IMR-90 (cell line): ENCODE measurements at regions not wholly inside any gene's neighbourhood (a gene's known extent, or its start where the extent isn't known, plus 50 kb on each side); places are given as distances from the start of the nearest gene placed in this dataset.

Experiments used
- ATAC-seq: fragments of 200-7000 bp; cut with Tn5 transposase; 2 replicates; pipeline ENCODE4 v1.9.1; 2020; ENCODE audit warnings: low read depth, mild to moderate bottlenecking, moderate library complexity
- BruUV-seq: library from RNA; stranded (reverse); fragments of 400-500 nt; replicated peaks from 2 replicates; lab custom pipeline; 2021; lab: Mats Ljungman, UMichigan
- CTCF ChIA-PET: fragments of 300-600 bp; formaldehyde crosslinking; extraction: SDS; loops from one replicate; lab custom pipeline; 2021; ENCODE audit warnings: antibody characterized with exemption; lab: Yijun Ruan, JAX
- POLR2A ChIA-PET: fragments of 300-600 bp; sonication (Branson Sonifier 250); formaldehyde crosslinking; loops from one replicate; lab custom pipeline; 2022; ENCODE audit warnings: antibody characterized with exemption; ENCODE audit not compliant: unreplicated experiment; lab: Charles Lee
- DNase-seq: peaks from one replicate; pipeline ENCODE4 v3.0.0; 2013
- H2AFZ ChIP-seq: replicated peaks from 2 replicates; pipeline ENCODE3; 2013; ENCODE audit warnings: low read length, mild to moderate bottlenecking; ENCODE audit not compliant: poor library complexity
- H2AK5ac ChIP-seq: 2 replicates; pipeline ENCODE4 v1.6.1; 2013; ENCODE audit warnings: low read depth, low read length, inconsistent platforms
- H2AK9ac ChIP-seq: replicated peaks from 2 replicates; pipeline ENCODE3; 2013; ENCODE audit warnings: mild to moderate bottlenecking, low read depth, low read length, moderate library complexity; ENCODE audit not compliant: poor library complexity
- H2BK120ac ChIP-seq: 2 replicates; pipeline ENCODE4 v1.6.1; 2013; ENCODE audit warnings: low read depth, low read length, inconsistent platforms
- H2BK15ac ChIP-seq: 3 replicates; pipeline ENCODE4 v1.6.1; 2013; ENCODE audit warnings: low read depth, low read length, inconsistent platforms
- H2BK20ac ChIP-seq: 2 replicates; pipeline ENCODE4 v1.6.1; 2013; ENCODE audit warnings: low read depth, mild to moderate bottlenecking, inconsistent platforms, low read length, moderate library complexity
- H2BK5ac ChIP-seq: 2 replicates; pipeline ENCODE4 v1.6.1; 2013; ENCODE audit warnings: mild to moderate bottlenecking, low read depth, low read length, inconsistent platforms; ENCODE audit not compliant: poor library complexity, severe bottlenecking
- H3K14ac ChIP-seq: replicated peaks from 2 replicates; pipeline ENCODE4 v1.6.1; 2013; ENCODE audit warnings: low read depth, low read length, inconsistent platforms
- H3K18ac ChIP-seq: 2 replicates; pipeline ENCODE4 v1.6.1; 2013; ENCODE audit warnings: low read depth, low read length, control low read depth
- H3K23ac ChIP-seq: 2 replicates; pipeline ENCODE4 v1.6.1; 2013; ENCODE audit warnings: low read depth, low read length, inconsistent platforms
- H3K27ac ChIP-seq: 2 replicates; pipeline ENCODE4 v1.5.1; 2013; ENCODE audit warnings: mild to moderate bottlenecking, control low read depth, low read length; ENCODE audit not compliant: insufficient read depth
- H3K27me3 ChIP-seq: 2 replicates; pipeline ENCODE4 v1.6.1; 2013; ENCODE audit warnings: low read length; ENCODE audit not compliant: control insufficient read depth, insufficient read depth
- H3K36me3 ChIP-seq: 2 replicates; pipeline ENCODE4 v1.6.1; 2013; ENCODE audit warnings: low read length, mixed read lengths; ENCODE audit not compliant: control insufficient read depth, insufficient read depth
- H3K4ac ChIP-seq: 2 replicates; pipeline ENCODE4 v1.6.1; 2013; ENCODE audit warnings: low read depth, low read length, inconsistent platforms
- H3K4me1 ChIP-seq: 2 replicates; pipeline ENCODE4 v1.6.1; 2013; ENCODE audit warnings: low read length, mixed read lengths; ENCODE audit not compliant: control insufficient read depth, insufficient read depth
- H3K4me2 ChIP-seq: 2 replicates; pipeline ENCODE4 v1.6.1; 2013; ENCODE audit warnings: low read depth, mild to moderate bottlenecking, control low read depth, low read length, moderate library complexity
- H3K4me3 ChIP-seq: 2 replicates; pipeline ENCODE4 v1.5.1; 2013; ENCODE audit warnings: low read depth, mild to moderate bottlenecking, control low read depth, low read length, moderate library complexity; ENCODE audit not compliant: insufficient read depth
- H3K56ac ChIP-seq: 2 replicates; pipeline ENCODE4 v1.6.1; 2013; ENCODE audit warnings: low read length, inconsistent platforms; ENCODE audit not compliant: insufficient read depth; ENCODE audit errors: extremely low read depth
- H3K79me1 ChIP-seq, 2 experiments: 2 replicates each; pipeline ENCODE4 v1.6.1; 2013; ENCODE audit warnings: low read length in 2 of 2, inconsistent platforms in 1 of 2, low read depth in 1 of 2
- H3K9ac ChIP-seq: 2 replicates; pipeline ENCODE4 v1.6.1; 2013; ENCODE audit warnings: low read depth, low read length, control low read depth
- H3K9me1 ChIP-seq: 2 replicates; pipeline ENCODE4 v1.6.1; 2013; ENCODE audit warnings: low read length, inconsistent platforms; ENCODE audit not compliant: insufficient read depth
- H3K9me3 ChIP-seq: 2 replicates; pipeline ENCODE4 v1.6.1; 2013; ENCODE audit warnings: low read length; ENCODE audit not compliant: control insufficient read depth, insufficient read depth
- H4K20me1 ChIP-seq: 2 replicates; pipeline ENCODE4 v1.6.1; 2013; ENCODE audit warnings: low read length, inconsistent platforms; ENCODE audit not compliant: insufficient read depth
- H4K5ac ChIP-seq: 2 replicates; pipeline ENCODE4 v1.6.1; 2013; ENCODE audit warnings: mild to moderate bottlenecking, low read depth, low read length, control low read depth
- H4K8ac ChIP-seq, 2 experiments: 2 replicates each; pipeline ENCODE4 v1.6.1; 2013; ENCODE audit warnings: low read depth in 2 of 2, low read length in 2 of 2, control low read depth in 1 of 2, inconsistent platforms in 1 of 2
- H4K91ac ChIP-seq: 2 replicates; pipeline ENCODE4 v1.6.1; 2013; ENCODE audit warnings: low read depth, low read length, inconsistent platforms; ENCODE audit not compliant: insufficient read depth
- ELK1 ChIP-seq: fragments of 150-350 bp; IDR thresholded peaks from 2 replicates; pipeline ENCODE4 v1.6.1; 2016; ENCODE audit warnings: low read depth, mild to moderate bottlenecking, low read length, moderate library complexity, borderline replicate concordance
- WGBS, 2 experiments: methylation state at CpG; one replicate each; pipeline versions ENCODE4 v1.1.5 to v1.1.7; 2013; ENCODE audit warnings: missing lambda C conversion rate in 2 of 2; ENCODE audit not compliant: insufficient read length in 1 of 2; ENCODE audit errors: extremely low coverage in 2 of 2; 5-methylcytosine and 5-hydroxymethylcytosine counted together
- dilution Hi-C: fragments of 300-500 bp; cut with HindIII; formaldehyde crosslinking; loops from one replicate; pipeline ENCODE4 v1.14.3; 2018; ENCODE audit warnings: low sequenced_read_pairs; ENCODE audit not compliant: unreplicated experiment
- in situ Hi-C: fragments of 300-500 bp; cut with MboI; formaldehyde crosslinking; loops from 3 replicates; pipeline ENCODE4 v1.14.3; 2019; ENCODE audit warnings: low sequenced_read_pairs, inconsistent platforms, mixed read lengths
- intact Hi-C: fragments of 100-400 bp; cut with micrococcal nuclease; formaldehyde crosslinking; loops from 2 replicates; pipeline ENCODE4 v1.10.0; 2022

GRCh38 chr12:111218499-111218898 lies 150.4 kb downstream of the PHETA1 start:
- Histone ChIP-seq H2BK15ac (no peak overlapping the region), H2AK5ac (no peak overlapping the region), H3K14ac (no peak overlapping the region), H3K79me1 (no peaks in the 10 kb centered on the region), H3K4ac (no peak overlapping the region), H3K9me3 (no peaks in the 10 kb centered on the region), H2AFZ (no peak overlapping the region), H3K4me2 (no peak overlapping the region), H3K4me1 (no peaks in the 10 kb centered on the region), H2AK9ac (no peak overlapping the region), H3K56ac (no peak overlapping the region), H3K36me3 (no peaks in the 10 kb centered on the region), H4K91ac (no peak overlapping the region), H3K4me3 (no peak overlapping the region), H3K9me1 (no peaks in the 10 kb centered on the region), H2BK120ac (no peak overlapping the region), H3K18ac (no peak overlapping the region), H2BK5ac (no peak overlapping the region), H4K20me1 (no peaks in the 10 kb centered on the region), H3K9ac (no peak overlapping the region), H4K8ac (no peak overlapping the region), H4K5ac (no peak overlapping the region), H2BK20ac (no peak overlapping the region), H3K23ac (no peak overlapping the region), H3K27ac (no peak overlapping the region), H3K27me3 (no peaks in the 10 kb centered on the region; the same call in 1 of the 2 replicates)
- POLR2A ChIA-PET = no interaction called here
- in situ Hi-C loops = no loop called here
- CTCF ChIA-PET = no interaction called here
- no peak for TF ChIP-seq ELK1
- DNase-seq (no peak), ATAC-seq (no peak)
- 60% methylated on average over 4 of the region's 6 CpGs; no CpG with 5 or more reads in 1 of the 2 experiments for WGBS, 2 experiments
- dilution Hi-C loops = no loop called here
- intact Hi-C loops = no loop called here
- BruUV-seq = no TSS peak
